GM12878 (cell line): ENCODE measurements at regions not wholly inside any gene's neighbourhood (a gene's known extent, or its start where the extent isn't known, plus 50 kb on each side); places are given as distances from the start of the nearest gene placed in this dataset.
"Not testable (repeated sequence)": the region's sequence is repeated elsewhere in the genome, so short reads cannot be mapped to it uniquely, and the experiment has no call there.

Experiments
- ATAC-seq: fragments of 200-7000 bp; cut with Tn5 transposase; 3 replicates; pipeline ENCODE4 v1.9.1; 2020; ENCODE audit warnings: mild to moderate bottlenecking, moderate library complexity
- BruUV-seq: library from RNA; stranded (reverse); fragments of 400-500 nt; replicated peaks from 2 replicates; lab custom pipeline; 2021; lab: Mats Ljungman, UMichigan
- CTCF ChIA-PET: fragments of 300-600 bp; sonication (Branson Sonifier 250); formaldehyde crosslinking; extraction: SDS; loops from one replicate; lab custom pipeline; 2021; ENCODE audit warnings: inconsistent platforms; lab: Yijun Ruan, JAX
- POLR2A ChIA-PET: fragments of 350-600 bp; formaldehyde crosslinking; extraction: SDS; loops from one replicate; lab custom pipeline; 2021; ENCODE audit warnings: inconsistent platforms; lab: Charles Lee
- RAD21 ChIA-PET: fragments of 300-600 bp; sonication (Branson Sonifier 250); formaldehyde crosslinking; loops from one replicate; lab custom pipeline; 2023; ENCODE audit warnings: antibody characterized with exemption; ENCODE audit not compliant: unreplicated experiment; lab: Charles Lee
- SMC1A ChIA-PET: fragments of 300-600 bp; sonication (Branson Sonifier 250); formaldehyde crosslinking; loops from one replicate; lab custom pipeline; 2023; ENCODE audit not compliant: unreplicated experiment, uncharacterized antibody; lab: Charles Lee
- DNase-seq: peaks from one replicate; pipeline ENCODE4 v3.0.0-alpha.2; 2011; ENCODE audit warnings: low read depth, low spot score
- FAIRE-seq: peaks from 3 replicates; lab custom pipeline; 2011; peaks lifted over from hg19 to GRCh38; lab: Jason Lieb, UNC
- H2AFZ ChIP-seq: 2 replicates; pipeline ENCODE4 v1.6.0; 2011; ENCODE audit warnings: low read depth, low read length, control low read depth; ENCODE audit not compliant: control insufficient read depth
- H3K27ac ChIP-seq: 2 replicates; pipeline ENCODE4 v1.5.1; 2011; ENCODE audit warnings: control low read depth; ENCODE audit not compliant: control insufficient read depth, insufficient read depth
- H3K27me3 ChIP-seq, 2 experiments: replicated peaks in 1 of 2; 2 replicates each; pipeline versions ENCODE4 v1.6.0 to v1.6.1; 2011; ENCODE audit warnings: low read length in 1 of 2; ENCODE audit not compliant: control insufficient read depth in 2 of 2, insufficient read depth in 2 of 2
- H3K36me3 ChIP-seq, 2 experiments: 2 replicates each; pipeline ENCODE4 v1.5.1; 2011; ENCODE audit warnings: low read length in 1 of 2; ENCODE audit not compliant: control insufficient read depth in 2 of 2, insufficient read depth in 2 of 2
- H3K4me1 ChIP-seq: 2 replicates; pipeline ENCODE4 v1.6.1; 2011; ENCODE audit warnings: mild to moderate bottlenecking, low read length, moderate library complexity, mixed read lengths; ENCODE audit not compliant: control insufficient read depth, insufficient read depth
- H3K4me2 ChIP-seq: 2 replicates; pipeline ENCODE4 v1.6.0; 2011; ENCODE audit warnings: control low read depth; ENCODE audit not compliant: control insufficient read depth, insufficient read depth
- H3K4me3 ChIP-seq: fragments of 200-600 bp; sonication (generic); 2 replicates; pipeline ENCODE4 v1.5.1; 2016
- H3K79me2 ChIP-seq: 2 replicates; pipeline ENCODE4 v1.6.0; 2011; ENCODE audit warnings: low read length; ENCODE audit not compliant: control insufficient read depth, insufficient read depth
- H3K9ac ChIP-seq: 2 replicates; pipeline ENCODE4 v1.8.0; 2011; ENCODE audit warnings: low read length, control low read depth, mixed read lengths; ENCODE audit not compliant: control insufficient read depth, insufficient read depth
- H3K9me3 ChIP-seq: replicated peaks from 3 replicates; pipeline ENCODE4 v1.5.1; 2011; ENCODE audit warnings: mild to moderate bottlenecking, low read length; ENCODE audit not compliant: control insufficient read depth, insufficient read depth
- H4K20me1 ChIP-seq: 2 replicates; pipeline ENCODE4 v1.6.0; 2011; ENCODE audit not compliant: control insufficient read depth, insufficient read depth
- POLR2AphosphoS2 ChIP-seq: IDR thresholded peaks from 2 replicates; pipeline ENCODE4 v1.6.1; 2011; ENCODE audit warnings: low read depth, mild to moderate bottlenecking, low read length, improper control_type of control experiment, moderate library complexity
- SIX5 ChIP-seq: IDR thresholded peaks from 2 replicates; pipeline ENCODE4 v1.6.1; 2011; ENCODE audit warnings: mild to moderate bottlenecking, low read depth, low read length, moderate library complexity; ENCODE audit not compliant: severe bottlenecking
- SMAD1 ChIP-seq: fragments of 450-650 bp; IDR thresholded peaks from 2 replicates; pipeline ENCODE4 v1.6.1; 2018; ENCODE audit warnings: mild to moderate bottlenecking, low read depth; ENCODE audit not compliant: partially characterized antibody
- WGBS: methylation state at CpG from one replicate; pipeline ENCODE4 v1.1.6; 2016; ENCODE audit warnings: low lambda C conversion rate; ENCODE audit not compliant: insufficient replicate concordance, insufficient coverage; ENCODE audit errors: missing lambda C conversion rate; 5-methylcytosine and 5-hydroxymethylcytosine counted together
- in situ Hi-C: fragments of 300-500 bp; cut with MboI; formaldehyde crosslinking; loops from 9 replicates; pipeline ENCODE4 v1.14.3; 2018; ENCODE audit warnings: mixed read lengths
- intact Hi-C: fragments of 100-400 bp; cut with micrococcal nuclease; formaldehyde crosslinking; loops from one replicate; pipeline ENCODE4 v1.14.2; 2022; ENCODE audit not compliant: unreplicated experiment
- TF ChIP-seq, protein P1 (sequence below): fragments of 450-650 bp; IDR thresholded peaks from 2 replicates; pipeline ENCODE4 v1.6.1; 2017; ENCODE audit warnings: mild to moderate bottlenecking, low read depth, inconsistent platforms; ENCODE audit not compliant: poor library complexity, severe bottlenecking
- TF ChIP-seq, protein P2 (sequence below): fragments of 450-650 bp; conservative IDR thresholded peaks from 2 replicates; pipeline ENCODE4 v1.6.1; 2017; ENCODE audit warnings: mild to moderate bottlenecking, moderate library complexity

DNA sequence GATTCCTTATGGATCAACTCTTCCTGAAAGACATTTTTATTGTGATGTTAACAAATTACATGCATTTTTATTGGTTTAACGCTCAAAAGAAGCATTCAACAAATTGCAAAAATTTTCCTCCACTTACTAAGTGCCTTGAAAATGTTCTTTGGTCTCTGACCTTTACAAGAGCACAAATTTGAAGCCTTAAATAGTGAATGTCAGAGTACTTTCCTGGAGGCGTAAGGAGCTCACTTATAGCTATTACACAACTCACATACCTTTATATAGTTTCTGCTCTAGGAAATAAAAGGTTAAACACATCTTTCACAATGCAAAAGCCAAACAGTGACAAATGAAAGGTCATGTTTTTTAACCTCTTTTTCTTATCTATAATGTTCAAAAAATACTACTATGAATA, 405.7 kb upstream of the ZNF804A start (continued):
- TF ChIP-seq, protein P1, sequence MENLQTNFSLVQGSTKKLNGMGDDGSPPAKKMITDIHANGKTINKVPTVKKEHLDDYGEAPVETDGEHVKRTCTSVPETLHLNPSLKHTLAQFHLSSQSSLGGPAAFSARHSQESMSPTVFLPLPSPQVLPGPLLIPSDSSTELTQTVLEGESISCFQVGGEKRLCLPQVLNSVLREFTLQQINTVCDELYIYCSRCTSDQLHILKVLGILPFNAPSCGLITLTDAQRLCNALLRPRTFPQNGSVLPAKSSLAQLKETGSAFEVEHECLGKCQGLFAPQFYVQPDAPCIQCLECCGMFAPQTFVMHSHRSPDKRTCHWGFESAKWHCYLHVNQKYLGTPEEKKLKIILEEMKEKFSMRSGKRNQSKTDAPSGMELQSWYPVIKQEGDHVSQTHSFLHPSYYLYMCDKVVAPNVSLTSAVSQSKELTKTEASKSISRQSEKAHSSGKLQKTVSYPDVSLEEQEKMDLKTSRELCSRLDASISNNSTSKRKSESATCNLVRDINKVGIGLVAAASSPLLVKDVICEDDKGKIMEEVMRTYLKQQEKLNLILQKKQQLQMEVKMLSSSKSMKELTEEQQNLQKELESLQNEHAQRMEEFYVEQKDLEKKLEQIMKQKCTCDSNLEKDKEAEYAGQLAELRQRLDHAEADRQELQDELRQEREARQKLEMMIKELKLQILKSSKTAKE: no peak
- no peak for TF ChIP-seq POLR2AphosphoS2
- TF ChIP-seq SMAD1: no peak

DNA sequence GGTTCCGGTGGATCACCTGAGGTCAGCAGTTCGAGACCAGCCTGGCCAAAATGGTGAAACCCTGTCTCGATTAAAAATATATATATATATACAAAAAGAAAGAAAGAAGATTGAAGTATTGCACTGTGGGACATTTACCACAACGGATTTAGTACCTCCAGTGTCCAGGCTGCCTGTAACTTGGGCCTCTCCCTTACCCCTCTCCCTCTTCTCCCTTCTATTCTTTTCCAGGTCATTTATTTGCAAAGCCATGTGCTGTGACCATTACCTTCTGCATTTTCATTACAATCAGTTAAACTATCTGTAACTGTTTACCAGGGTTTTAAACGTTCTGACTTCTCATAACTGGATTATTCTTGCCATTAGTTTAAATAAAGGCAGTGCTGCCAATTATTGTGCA, 400.9 kb upstream of the ZNF804A start:
- ChIA-PET CTCF (no interaction called here), SMC1A (no interaction called here), POLR2A (no interaction called here), RAD21 (no interaction called here)
- H3K27me3 ChIP-seq: no peaks in the 10 kb centered on the region
- ATAC-seq: no peak
- intact Hi-C loops (no loop called here), in situ Hi-C loops (no loop called here)
- no peak overlapping the region for H3K27ac ChIP-seq
- H3K4me1 ChIP-seq: no peaks in the 10 kb centered on the region
- no peak for DNase-seq
- no peak overlapping the region for H3K9ac ChIP-seq
- H3K9me3 ChIP-seq: no peaks in the 10 kb centered on the region
- TF ChIP-seq, protein P2, sequence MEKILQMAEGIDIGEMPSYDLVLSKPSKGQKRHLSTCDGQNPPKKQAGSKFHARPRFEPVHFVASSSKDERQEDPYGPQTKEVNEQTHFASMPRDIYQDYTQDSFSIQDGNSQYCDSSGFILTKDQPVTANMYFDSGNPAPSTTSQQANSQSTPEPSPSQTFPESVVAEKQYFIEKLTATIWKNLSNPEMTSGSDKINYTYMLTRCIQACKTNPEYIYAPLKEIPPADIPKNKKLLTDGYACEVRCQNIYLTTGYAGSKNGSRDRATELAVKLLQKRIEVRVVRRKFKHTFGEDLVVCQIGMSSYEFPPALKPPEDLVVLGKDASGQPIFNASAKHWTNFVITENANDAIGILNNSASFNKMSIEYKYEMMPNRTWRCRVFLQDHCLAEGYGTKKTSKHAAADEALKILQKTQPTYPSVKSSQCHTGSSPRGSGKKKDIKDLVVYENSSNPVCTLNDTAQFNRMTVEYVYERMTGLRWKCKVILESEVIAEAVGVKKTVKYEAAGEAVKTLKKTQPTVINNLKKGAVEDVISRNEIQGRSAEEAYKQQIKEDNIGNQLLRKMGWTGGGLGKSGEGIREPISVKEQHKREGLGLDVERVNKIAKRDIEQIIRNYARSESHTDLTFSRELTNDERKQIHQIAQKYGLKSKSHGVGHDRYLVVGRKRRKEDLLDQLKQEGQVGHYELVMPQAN: no peak
- no peak for TF ChIP-seq SIX5
- no peak overlapping the region for H3K4me2 ChIP-seq
- no peak overlapping the region for H2AFZ ChIP-seq
- no peaks in the 10 kb centered on the region for H4K20me1 ChIP-seq
- H3K4me3 ChIP-seq: no peak overlapping the region
- H3K79me2 ChIP-seq: no peaks in the 10 kb centered on the region
- BruUV-seq: no TSS peak
- H3K36me3 ChIP-seq: no peaks in the 10 kb centered on the region
- FAIRE-seq: no peak
- WGBS: 4% methylated on average over 5 of the region's 5 CpGs

DNA sequence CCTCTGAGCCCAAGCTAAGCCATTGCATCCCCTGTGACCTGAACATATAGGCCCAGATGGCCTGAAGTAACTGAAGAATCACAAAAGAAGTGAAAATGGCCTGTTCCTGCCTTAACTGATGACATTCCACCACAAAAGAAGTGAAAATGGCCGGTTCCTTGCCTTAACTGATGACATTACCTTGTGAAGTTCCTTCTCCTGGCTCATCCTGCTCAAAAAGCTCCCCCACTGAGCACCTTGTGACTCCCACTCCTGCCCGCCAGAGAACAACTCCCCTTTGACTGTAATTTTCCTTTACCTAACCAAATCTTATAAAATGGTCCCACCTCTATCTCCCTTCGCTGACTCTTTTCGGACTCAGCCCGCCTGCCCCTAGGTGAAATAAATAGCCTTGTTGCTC, 399.5 kb upstream of the ZNF804A start:
- FAIRE-seq, H3K79me2 ChIP-seq, H4K20me1 ChIP-seq, H3K4me2 ChIP-seq, H2AFZ ChIP-seq, H3K36me3 ChIP-seq, POLR2A ChIA-PET, SMC1A ChIA-PET, H3K9me3 ChIP-seq, in situ Hi-C loops, RAD21 ChIA-PET, DNase-seq, H3K4me1 ChIP-seq, H3K4me3 ChIP-seq, H3K27ac ChIP-seq, ATAC-seq, intact Hi-C loops, H3K27me3 ChIP-seq, H3K9ac ChIP-seq, BruUV-seq, CTCF ChIA-PET: not testable (repeated sequence)
- WGBS: 55% methylated on average over 5 of the region's 5 CpGs
